ENCODE measurements at regions not wholly inside any gene's neighbourhood (a gene's known extent, or its start where the extent isn't known, plus 50 kb on each side); places are given as distances from the start of the nearest gene placed in this dataset.

- Mint-ChIP-seq H3K4me1 (no peaks in the 10 kb centered on the region), H3K36me3 (no peaks in the 10 kb centered on the region), H3K27me3 (peaks cover 5 to 7% of the 10 kb centered on the region in 2 donors), H3K9me3 (peaks cover 0 to 9% (median 4%) of the 10 kb centered on the region in 8 donors), H3K27ac (no peak overlapping the region), H3K4me3 (no peak overlapping the region)
- DNase-seq: no peak
- H3K27me3 ChIP-seq (ENCODE audit: insufficient read depth, low read length): no peaks in the 10 kb centered on the region
- no peak overlapping the region for H3K27ac ChIP-seq (ENCODE audit: low read depth, low read length)
- intact Hi-C loops (cut with micrococcal nuclease): no loop called here
- ChIA-PET POLR2A (ENCODE audit: partially characterized antibody) (no interaction called here), CTCF (ENCODE audit: partially characterized antibody) (no interaction called here)
- H3K4me1 ChIP-seq (ENCODE audit: insufficient read depth, low read length): no peaks in the 10 kb centered on the region
- no peaks in the 10 kb centered on the region for H3K9me3 ChIP-seq (ENCODE audit: control insufficient read depth in 1 of 2, low read length in 2 of 2)
- H3K36me3 ChIP-seq (ENCODE audit: insufficient read depth, low read length): no peaks in the 10 kb centered on the region
- no peak overlapping the region for H3K4me3 ChIP-seq (ENCODE audit: low read length in 2 of 2)
These were observed 220.6 kb upstream of the ISX start for GRCh38 chr22:34845391-34845790.

GRCh38 chr22:34847072-34847471, 218.9 kb upstream of the ISX start:
- H3K4me3 Mint-ChIP-seq: no peak overlapping the region
- H3K27me3 Mint-ChIP-seq: peaks cover 3 to 6% of the 10 kb centered on the region in 2 donors
- H3K36me3 ChIP-seq (ENCODE audit: insufficient read depth, low read length): no peaks in the 10 kb centered on the region
- H3K9me3 ChIP-seq (ENCODE audit: control insufficient read depth in 1 of 2, low read length in 2 of 2): no peaks in the 10 kb centered on the region
- H3K27ac ChIP-seq (ENCODE audit: low read depth, low read length): no peak overlapping the region
- peaks cover 0 to 9% (median 4%) of the 10 kb centered on the region in 8 donors for H3K9me3 Mint-ChIP-seq
- intact Hi-C loops (cut with micrococcal nuclease): no loop called here
- H3K4me1 ChIP-seq (ENCODE audit: insufficient read depth, low read length): no peaks in the 10 kb centered on the region
- no peak overlapping the region for H3K27ac Mint-ChIP-seq
- no peak overlapping the region for H3K4me3 ChIP-seq (ENCODE audit: low read length in 2 of 2)
- no peak for DNase-seq
- POLR2A ChIA-PET (ENCODE audit: partially characterized antibody): no interaction called here
- H3K36me3 Mint-ChIP-seq: no peaks in the 10 kb centered on the region
- CTCF ChIA-PET (ENCODE audit: partially characterized antibody): no interaction called here
- no peaks in the 10 kb centered on the region for H3K27me3 ChIP-seq (ENCODE audit: insufficient read depth, low read length)
- no peaks in the 10 kb centered on the region for H3K4me1 Mint-ChIP-seq

- no peak overlapping the region for H3K4me3 Mint-ChIP-seq
- DNase-seq: no peak
- H3K4me3 ChIP-seq (ENCODE audit: low read length in 2 of 2): no peak overlapping the region
- H3K4me1 ChIP-seq (ENCODE audit: insufficient read depth, low read length): no peaks in the 10 kb centered on the region
- intact Hi-C loops (cut with micrococcal nuclease): no loop called here
- no peaks in the 10 kb centered on the region for H3K36me3 ChIP-seq (ENCODE audit: insufficient read depth, low read length)
- ChIA-PET POLR2A (ENCODE audit: partially characterized antibody) (no interaction called here), CTCF (ENCODE audit: partially characterized antibody) (no interaction called here)
- no peak overlapping the region for H3K27ac ChIP-seq (ENCODE audit: low read depth, low read length)
- no peaks in the 10 kb centered on the region for H3K36me3 Mint-ChIP-seq
- no peaks in the 10 kb centered on the region for H3K4me1 Mint-ChIP-seq
- H3K27me3 Mint-ChIP-seq: peaks cover 3% of the 10 kb centered on the region in 2 donors
- H3K27ac Mint-ChIP-seq: no peak overlapping the region
- H3K27me3 ChIP-seq (ENCODE audit: insufficient read depth, low read length): no peaks in the 10 kb centered on the region
- H3K9me3 Mint-ChIP-seq: peaks cover 0 to 4% (median 1%) of the 10 kb centered on the region in 8 donors
- no peaks in the 10 kb centered on the region for H3K9me3 ChIP-seq (ENCODE audit: control insufficient read depth in 1 of 2, low read length in 2 of 2)
These were observed 216.0 kb upstream of the ISX start for GRCh38 chr22:34849965-34850364.

- ChIA-PET CTCF (ENCODE audit: partially characterized antibody) (interaction anchor here (0.6 kb wide), 1 partner anchor 14 kb away, joined by 3 read pairs; no protein-coding TSS in a partner anchor), POLR2A (ENCODE audit: partially characterized antibody) (no interaction called here)
- DNase-seq: no peak
- H3K27me3 ChIP-seq (ENCODE audit: insufficient read depth, low read length): no peaks in the 10 kb centered on the region
- Mint-ChIP-seq H3K36me3 (no peaks in the 10 kb centered on the region), H3K27ac (no peak overlapping the region), H3K4me3 (no peak overlapping the region), H3K27me3 (peaks cover 2 to 3% of the 10 kb centered on the region in 2 donors), H3K9me3 (peaks cover 0 to 4% (median 0%) of the 10 kb centered on the region in 8 donors), H3K4me1 (no peaks in the 10 kb centered on the region)
- no peaks in the 10 kb centered on the region for H3K9me3 ChIP-seq (ENCODE audit: control insufficient read depth in 1 of 2, low read length in 2 of 2)
- H3K4me1 ChIP-seq (ENCODE audit: insufficient read depth, low read length): no peaks in the 10 kb centered on the region
- no peak overlapping the region for H3K4me3 ChIP-seq (ENCODE audit: low read length in 2 of 2)
- no peaks in the 10 kb centered on the region for H3K36me3 ChIP-seq (ENCODE audit: insufficient read depth, low read length)
- intact Hi-C loops (cut with micrococcal nuclease): no loop called here
- H3K27ac ChIP-seq (ENCODE audit: low read depth, low read length): no peak overlapping the region
These were observed 213.9 kb upstream of the ISX start for GRCh38 chr22:34851918-34852662.

- peaks cover 1 to 2% of the 10 kb centered on the region in 2 donors for H3K27me3 Mint-ChIP-seq
- no peaks in the 10 kb centered on the region for H3K9me3 ChIP-seq (ENCODE audit: control insufficient read depth in 1 of 2, low read length in 2 of 2)
- H3K9me3 Mint-ChIP-seq: peaks cover 0 to 4% (median 0%) of the 10 kb centered on the region in 8 donors
- H3K4me1 Mint-ChIP-seq: no peaks in the 10 kb centered on the region
- intact Hi-C loops (cut with micrococcal nuclease): no loop called here
- DNase-seq: no peak
- POLR2A ChIA-PET (ENCODE audit: partially characterized antibody): no interaction called here
- no peaks in the 10 kb centered on the region for H3K36me3 ChIP-seq (ENCODE audit: insufficient read depth, low read length)
- H3K27ac Mint-ChIP-seq: no peak overlapping the region
- no peaks in the 10 kb centered on the region for H3K4me1 ChIP-seq (ENCODE audit: insufficient read depth, low read length)
- CTCF ChIA-PET (ENCODE audit: partially characterized antibody): no interaction called here
- H3K4me3 Mint-ChIP-seq: no peak overlapping the region
- no peak overlapping the region for H3K4me3 ChIP-seq (ENCODE audit: low read length in 2 of 2)
- H3K27ac ChIP-seq (ENCODE audit: low read depth, low read length): no peak overlapping the region
- H3K36me3 Mint-ChIP-seq: no peaks in the 10 kb centered on the region
- no peaks in the 10 kb centered on the region for H3K27me3 ChIP-seq (ENCODE audit: insufficient read depth, low read length)
These were observed 210.5 kb upstream of the ISX start for GRCh38 chr22:34855471-34855870.

GRCh38 chr22:34858066-34858465, 207.9 kb upstream of the ISX start:
- no peak for DNase-seq
- intact Hi-C loops (cut with micrococcal nuclease): no loop called here
- H3K36me3 ChIP-seq (ENCODE audit: insufficient read depth, low read length): no peaks in the 10 kb centered on the region
- Mint-ChIP-seq H3K4me1 (no peaks in the 10 kb centered on the region), H3K27ac (no peak overlapping the region), H3K27me3 (peaks cover 0 to 3% of the 10 kb centered on the region in 2 donors), H3K4me3 (no peak overlapping the region), H3K9me3 (peaks cover 0 to 4% (median 0%) of the 10 kb centered on the region in 8 donors), H3K36me3 (no peaks in the 10 kb centered on the region)
- H3K4me1 ChIP-seq (ENCODE audit: insufficient read depth, low read length): no peaks in the 10 kb centered on the region
- H3K27ac ChIP-seq (ENCODE audit: low read depth, low read length): no peak overlapping the region
- CTCF ChIA-PET (ENCODE audit: partially characterized antibody): no interaction called here
- H3K9me3 ChIP-seq (ENCODE audit: control insufficient read depth in 1 of 2, low read length in 2 of 2): no peaks in the 10 kb centered on the region
- no peak overlapping the region for H3K4me3 ChIP-seq (ENCODE audit: low read length in 2 of 2)
- POLR2A ChIA-PET (ENCODE audit: partially characterized antibody): no interaction called here
- no peaks in the 10 kb centered on the region for H3K27me3 ChIP-seq (ENCODE audit: insufficient read depth, low read length)

- POLR2A ChIA-PET (ENCODE audit: partially characterized antibody): no interaction called here
- peaks cover 2 to 8% of the 10 kb centered on the region in 2 donors for H3K27me3 Mint-ChIP-seq
These were observed 204.2 kb upstream of the ISX start for GRCh38 chr22:34861787-34862186.

More at GRCh38 chr22:34861787-34862186, 204.2 kb upstream of the ISX start:
- H3K9me3 Mint-ChIP-seq: peaks cover 0 to 4% (median under 1%) of the 10 kb centered on the region in 8 donors
- intact Hi-C loops (cut with micrococcal nuclease): no loop called here
- H3K27me3 ChIP-seq (ENCODE audit: insufficient read depth, low read length): no peaks in the 10 kb centered on the region
- no peak overlapping the region for H3K4me3 ChIP-seq (ENCODE audit: low read length in 2 of 2)
- CTCF ChIA-PET (ENCODE audit: partially characterized antibody): no interaction called here
- no peaks in the 10 kb centered on the region for H3K4me1 Mint-ChIP-seq
- H3K4me3 Mint-ChIP-seq: no peak overlapping the region
- no peak for DNase-seq
- H3K4me1 ChIP-seq (ENCODE audit: insufficient read depth, low read length): no peaks in the 10 kb centered on the region
- H3K36me3 ChIP-seq (ENCODE audit: insufficient read depth, low read length): no peaks in the 10 kb centered on the region
- no peak overlapping the region for H3K27ac Mint-ChIP-seq
- no peaks in the 10 kb centered on the region for H3K36me3 Mint-ChIP-seq
- H3K27ac ChIP-seq (ENCODE audit: low read depth, low read length): no peak overlapping the region
- no peaks in the 10 kb centered on the region for H3K9me3 ChIP-seq (ENCODE audit: control insufficient read depth in 1 of 2, low read length in 2 of 2)

Measured in CD4-positive, alpha-beta memory T cell (primary cell).